GM10266 (cell line): ENCODE measurements at regions not wholly inside any gene's neighbourhood (a gene's known extent, or its start where the extent isn't known, plus 50 kb on each side); places are given as distances from the start of the nearest gene placed in this dataset.
"Not testable (repeated sequence)": the region's sequence is repeated elsewhere in the genome, so short reads cannot be mapped to it uniquely, and the experiment has no call there.

Source experiments
- DNase-seq: peaks from one replicate; pipeline ENCODE4 v3.0.0; 2012; ENCODE audit errors: extremely low spot score
- TF ChIP-seq, protein P1 (sequence below): IDR thresholded peaks from 2 replicates; pipeline ENCODE4 v1.5.1; 2012; ENCODE audit warnings: mild to moderate bottlenecking, low read depth; ENCODE audit not compliant: control insufficient read depth, insufficient read depth; ENCODE audit errors: missing control alignments

DNA sequence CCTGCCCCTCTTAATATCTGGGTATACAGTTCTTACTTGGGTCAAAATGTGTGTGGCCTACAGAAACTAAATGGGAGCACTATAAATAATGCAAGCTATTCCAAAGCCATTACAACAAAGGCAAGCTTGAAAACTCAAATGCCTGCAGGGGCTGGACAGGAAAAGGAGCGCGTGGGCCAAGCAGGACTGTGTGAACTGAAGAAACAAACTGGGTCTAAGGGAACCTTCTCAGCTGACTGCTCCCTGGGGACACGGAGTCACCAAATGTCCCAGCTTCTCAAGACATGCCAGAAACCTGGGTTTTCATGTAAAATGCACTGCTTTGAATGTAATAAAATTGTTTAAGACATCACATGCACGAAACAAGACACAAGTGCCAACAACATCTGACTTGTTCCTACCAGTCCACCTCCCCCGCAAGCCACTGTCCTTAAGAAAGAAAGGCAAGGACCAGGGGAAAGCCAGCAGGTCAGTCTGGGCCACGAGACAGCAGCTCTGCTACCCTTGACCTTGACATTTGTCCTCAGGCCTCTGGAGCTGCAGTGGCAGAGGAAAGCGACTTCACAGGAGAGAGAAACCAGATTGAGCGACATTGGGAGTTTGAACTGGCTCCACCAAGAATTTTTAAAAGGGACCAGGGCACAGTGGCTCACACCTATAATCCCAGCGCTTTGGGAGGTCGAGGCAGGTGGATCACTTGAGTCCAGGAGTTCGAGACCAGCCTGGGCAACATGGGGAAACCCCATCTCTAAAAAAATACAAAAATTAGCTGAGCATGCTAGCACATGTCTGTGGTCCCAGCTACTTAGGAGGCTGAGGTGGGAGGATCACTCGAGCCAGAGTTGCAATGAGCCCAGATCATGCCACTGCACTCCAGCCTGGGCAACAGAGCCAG is 89.7 kb upstream of the SH3BP4 start:
- TF ChIP-seq, protein P1, sequence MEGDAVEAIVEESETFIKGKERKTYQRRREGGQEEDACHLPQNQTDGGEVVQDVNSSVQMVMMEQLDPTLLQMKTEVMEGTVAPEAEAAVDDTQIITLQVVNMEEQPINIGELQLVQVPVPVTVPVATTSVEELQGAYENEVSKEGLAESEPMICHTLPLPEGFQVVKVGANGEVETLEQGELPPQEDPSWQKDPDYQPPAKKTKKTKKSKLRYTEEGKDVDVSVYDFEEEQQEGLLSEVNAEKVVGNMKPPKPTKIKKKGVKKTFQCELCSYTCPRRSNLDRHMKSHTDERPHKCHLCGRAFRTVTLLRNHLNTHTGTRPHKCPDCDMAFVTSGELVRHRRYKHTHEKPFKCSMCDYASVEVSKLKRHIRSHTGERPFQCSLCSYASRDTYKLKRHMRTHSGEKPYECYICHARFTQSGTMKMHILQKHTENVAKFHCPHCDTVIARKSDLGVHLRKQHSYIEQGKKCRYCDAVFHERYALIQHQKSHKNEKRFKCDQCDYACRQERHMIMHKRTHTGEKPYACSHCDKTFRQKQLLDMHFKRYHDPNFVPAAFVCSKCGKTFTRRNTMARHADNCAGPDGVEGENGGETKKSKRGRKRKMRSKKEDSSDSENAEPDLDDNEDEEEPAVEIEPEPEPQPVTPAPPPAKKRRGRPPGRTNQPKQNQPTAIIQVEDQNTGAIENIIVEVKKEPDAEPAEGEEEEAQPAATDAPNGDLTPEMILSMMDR: no peak
- no peak for DNase-seq

DNA sequence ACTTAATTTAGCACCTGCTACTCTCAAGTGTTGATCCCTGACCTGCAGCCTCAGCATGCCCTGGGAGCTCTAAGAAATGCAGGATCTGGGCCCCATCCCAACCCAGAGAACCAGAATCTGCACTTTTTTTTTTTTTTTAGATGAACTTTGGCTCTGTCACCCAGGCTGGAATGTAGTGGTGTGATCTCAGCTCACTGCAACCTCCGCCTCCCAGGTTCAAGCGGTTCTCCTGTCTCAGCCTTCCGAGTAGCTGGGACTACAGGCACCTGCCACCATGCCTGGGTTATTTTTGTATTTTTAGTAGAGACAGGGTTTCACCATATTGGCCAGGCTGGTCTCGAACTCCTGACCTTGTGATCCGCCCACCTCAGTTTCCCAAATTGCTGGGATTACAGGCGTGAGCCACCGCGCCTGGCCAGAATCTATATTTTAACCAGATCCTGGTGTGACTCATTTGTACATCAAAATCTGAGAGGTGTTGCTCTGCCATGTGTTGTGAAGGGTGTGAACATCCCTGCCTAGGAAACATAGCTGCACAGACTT is 92.4 kb upstream of the SH3BP4 start:
- DNase-seq: not testable (repeated sequence)

DNA sequence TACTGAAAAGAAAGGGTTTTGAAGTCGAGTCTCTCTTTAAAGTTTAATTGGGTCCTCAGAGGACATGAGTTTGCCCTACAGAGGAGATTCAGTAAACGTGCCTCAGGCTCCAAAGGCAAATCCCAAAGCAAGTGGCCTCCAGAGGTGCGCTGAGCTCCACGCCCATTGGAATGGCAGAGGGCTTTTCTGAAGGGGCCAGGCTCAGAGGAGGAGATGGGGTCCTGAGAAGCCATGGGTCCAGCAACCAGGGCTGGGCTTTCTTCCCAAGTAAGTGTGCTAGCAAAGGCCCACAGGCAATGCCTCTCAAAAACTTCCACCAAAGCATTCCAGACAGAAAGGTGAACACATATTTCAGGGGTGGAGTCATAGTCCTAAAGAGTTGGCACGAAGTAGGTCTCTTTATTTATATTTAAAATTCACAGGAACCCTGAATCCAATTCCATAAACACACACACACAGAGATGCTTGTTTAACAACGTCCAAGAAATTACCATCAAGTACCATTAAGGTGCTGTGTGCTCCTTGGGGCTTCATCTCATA is 93.0 kb upstream of the SH3BP4 start:
- TF ChIP-seq, protein P1: no peak
- DNase-seq: no peak

DNA sequence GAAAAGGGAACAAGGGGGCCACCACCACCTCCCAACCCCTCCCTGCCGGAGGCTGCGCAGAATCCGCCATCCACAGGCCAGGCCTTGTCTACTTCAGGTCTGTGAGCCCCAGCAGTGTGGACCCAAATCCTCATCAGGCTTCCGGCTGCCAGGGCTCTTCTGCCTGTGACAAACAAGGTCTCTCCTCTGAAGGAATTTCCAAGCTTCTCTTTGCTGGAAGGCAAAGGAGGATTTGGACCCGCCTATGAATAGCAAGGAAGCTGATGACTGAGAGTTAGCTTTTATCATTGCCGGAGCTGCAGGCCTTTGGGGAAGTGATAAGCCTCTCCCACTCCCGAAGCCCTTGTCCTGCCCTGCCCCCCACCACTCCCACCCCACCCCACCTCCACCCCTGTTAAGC is 93.7 kb upstream of the SH3BP4 start:
- TF ChIP-seq, protein P1: no peak
- DNase-seq: no peak

DNA sequence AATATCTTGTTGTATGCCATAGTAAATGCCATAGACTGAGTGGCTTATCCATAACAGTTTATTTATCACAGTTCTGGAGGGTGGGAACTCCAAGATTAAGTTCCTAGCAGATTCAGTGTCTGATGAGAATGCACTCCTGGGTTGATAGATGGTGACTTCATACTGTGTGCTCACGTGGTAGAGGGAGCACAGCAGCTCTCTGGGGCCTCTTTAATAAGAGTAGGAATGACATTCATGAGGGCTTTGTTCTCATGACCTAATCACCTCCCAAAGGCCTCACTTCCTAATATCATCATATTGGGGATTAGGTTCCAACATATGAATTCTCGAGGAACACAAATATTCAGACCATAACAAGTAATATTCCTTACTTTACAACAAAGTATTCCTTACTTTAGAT is 98.1 kb upstream of the SH3BP4 start:
- TF ChIP-seq, protein P1: no peak
- no peak for DNase-seq

DNA sequence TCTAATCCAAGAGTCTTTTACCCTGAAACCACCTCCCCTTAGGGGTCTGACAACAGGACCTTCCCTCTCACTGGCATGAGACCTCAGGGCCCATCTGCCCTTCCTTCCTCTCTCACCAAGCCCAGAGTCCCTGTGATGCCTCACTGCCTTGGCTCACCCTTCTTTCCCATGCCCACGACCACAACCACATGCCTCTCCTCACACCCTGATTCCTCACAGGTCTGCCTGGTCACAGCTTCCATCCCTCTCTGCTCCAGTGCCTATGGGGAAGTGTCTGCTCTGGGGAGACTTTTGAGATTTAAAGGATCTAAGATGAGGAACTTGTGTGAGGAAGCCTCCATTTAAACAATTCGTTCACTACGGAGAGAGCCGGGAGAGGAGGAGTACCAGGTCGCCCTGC is 98.9 kb upstream of the SH3BP4 start:
- DNase-seq: no peak
- TF ChIP-seq, protein P1: no peak

DNA sequence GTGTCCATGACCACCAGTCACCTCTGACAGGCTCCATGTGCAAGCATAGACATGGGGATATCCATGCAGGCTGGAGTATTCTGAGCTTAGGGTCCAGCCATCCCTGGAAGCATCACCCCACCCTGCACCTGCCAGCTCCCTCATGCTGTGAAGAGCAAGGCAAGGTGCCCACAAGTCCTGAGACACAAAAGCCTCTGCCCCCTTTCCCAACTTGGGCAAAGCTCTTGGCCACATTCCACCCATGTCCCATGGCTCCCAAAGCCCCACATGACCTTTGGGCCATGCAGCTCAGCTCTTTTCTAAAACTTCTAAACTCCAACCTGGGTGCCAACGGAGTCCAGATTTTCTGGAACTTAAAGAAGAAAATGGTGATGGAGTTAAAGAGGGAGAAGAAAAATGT is 99.8 kb upstream of the SH3BP4 start:
- TF ChIP-seq, protein P1: no peak
- no peak for DNase-seq

DNA sequence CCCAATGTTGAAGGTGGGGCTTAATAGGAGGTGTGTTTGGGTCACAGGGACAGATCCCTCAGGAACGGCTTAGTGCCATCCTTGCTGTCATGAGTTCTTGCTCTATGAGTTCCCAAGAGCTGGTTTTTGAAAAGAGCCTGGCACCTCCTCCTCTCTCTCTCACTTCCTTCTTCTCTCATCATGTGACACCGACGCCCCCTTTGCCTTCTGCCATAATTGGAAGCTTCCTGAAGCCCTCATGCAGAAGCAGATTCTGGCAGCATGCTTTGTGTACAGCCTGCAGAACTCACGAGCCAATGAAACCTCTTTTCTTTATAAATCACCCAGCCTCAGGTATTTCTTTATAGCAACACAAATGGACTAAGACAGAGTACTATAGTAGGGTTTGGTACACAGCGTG is 100.4 kb upstream of the SH3BP4 start:
- no peak for DNase-seq
- TF ChIP-seq, protein P1: no peak
